Kidney glomerular epithelial cell (primary cell): ENCODE measurements at regions not wholly inside any gene's neighbourhood (a gene's known extent, or its start where the extent isn't known, plus 50 kb on each side); places are given as distances from the start of the nearest gene placed in this dataset.
"Not testable (repeated sequence)": the region's sequence is repeated elsewhere in the genome, so short reads cannot be mapped to it uniquely, and the experiment has no call there.

Experiments
- DNase-seq: peaks from one replicate; lab custom pipeline; 2025; lab: John Stamatoyannopoulos, UW

- DNase-seq: not testable (repeated sequence)
Observed at GRCh38 chr9:109665736-109666135, 114.3 kb upstream of the PALM2AKAP2 start.

- DNase-seq: no peak
Observed at GRCh38 chr9:109681301-109681700, 98.7 kb upstream of the PALM2AKAP2 start.

- no peak for DNase-seq
Observed at GRCh38 chr9:109682227-109682626, 97.8 kb upstream of the PALM2AKAP2 start.

GRCh38 chr9:109683521-109683920 is 96.5 kb upstream of the PALM2AKAP2 start:
- no peak for DNase-seq

GRCh38 chr9:109689701-109690100 is 90.3 kb upstream of the PALM2AKAP2 start:
- DNase-seq: no peak

GRCh38 chr9:109699019-109699418 is 81.0 kb upstream of the PALM2AKAP2 start:
- DNase-seq: peak; percentile 6

- DNase-seq: no peak
Observed at GRCh38 chr9:109704546-109704945, 75.5 kb upstream of the PALM2AKAP2 start.

GRCh38 chr9:109705515-109705914 is 74.5 kb upstream of the PALM2AKAP2 start:
- DNase-seq: peak; percentile 30

GRCh38 chr9:109707355-109707754 is 72.6 kb upstream of the PALM2AKAP2 start:
- DNase-seq: no peak

GRCh38 chr9:109708451-109708945 is 71.5 kb upstream of the PALM2AKAP2 start:
- DNase-seq: no peak

GRCh38 chr9:109709866-109710265 is 70.1 kb upstream of the PALM2AKAP2 start:
- DNase-seq: no peak

GRCh38 chr9:109710830-109711229 is 69.2 kb upstream of the PALM2AKAP2 start:
- no peak for DNase-seq

GRCh38 chr9:109715344-109715743 is 64.7 kb upstream of the PALM2AKAP2 start:
- no peak for DNase-seq

- no peak for DNase-seq
Observed at GRCh38 chr9:109716631-109717030, 63.4 kb upstream of the PALM2AKAP2 start.

- no peak for DNase-seq
Observed at GRCh38 chr9:109717342-109717741, 62.7 kb upstream of the PALM2AKAP2 start.

- no peak for DNase-seq
Observed at GRCh38 chr9:109718861-109719260, 61.1 kb upstream of the PALM2AKAP2 start.

GRCh38 chr9:109721001-109721400 is 59.0 kb upstream of the PALM2AKAP2 start:
- no peak for DNase-seq

- no peak for DNase-seq
Observed at GRCh38 chr9:109722007-109722406, 58.0 kb upstream of the PALM2AKAP2 start.

GRCh38 chr9:109723781-109724180 is 56.2 kb upstream of the PALM2AKAP2 start:
- DNase-seq: no peak

GRCh38 chr9:109725460-109725859 is 54.5 kb upstream of the PALM2AKAP2 start:
- no peak for DNase-seq

GRCh38 chr9:109726119-109726518 is 53.9 kb upstream of the PALM2AKAP2 start:
- DNase-seq: no peak

GRCh38 chr9:109728686-109729300 is 51.2 kb upstream of the PALM2AKAP2 start:
- DNase-seq: no peak

GRCh38 chr9:109729513-109729912 is 50.5 kb upstream of the PALM2AKAP2 start:
- no peak for DNase-seq
